ENCODE measurements at regions not wholly inside any gene's neighbourhood (a gene's known extent, or its start where the extent isn't known, plus 50 kb on each side); places are given as distances from the start of the nearest gene placed in this dataset.

DNA sequence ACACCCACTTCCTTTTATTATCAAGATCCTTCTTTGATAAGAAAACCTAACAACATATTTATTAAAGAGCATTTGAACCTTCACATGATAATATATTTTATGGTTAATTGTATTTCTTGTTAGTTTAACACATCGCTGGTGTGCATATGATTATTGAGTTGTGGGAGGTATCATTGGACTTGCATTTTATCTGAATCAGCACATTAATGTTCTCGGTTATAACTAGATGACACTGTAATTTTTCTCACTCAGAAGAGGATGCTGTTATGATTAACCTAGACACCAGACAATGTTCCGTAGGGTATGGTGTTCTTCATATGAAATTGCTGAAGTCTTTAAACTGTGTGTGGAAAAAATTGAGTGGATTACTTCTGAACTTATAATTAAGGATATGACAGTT lies 1188.3 kb upstream of the EPHA6 start:
- no peak for TF ChIP-seq CTCF (IDR thresholded peaks at IDR 0.05; ENCODE audit: low read depth, low read length)

GRCh38 chr3:95627293-95627692 lies 1187.1 kb upstream of the EPHA6 start:
- TF ChIP-seq CTCF (IDR thresholded peaks at IDR 0.05; ENCODE audit: low read depth, low read length) = no peak

More for the DNA sequence above, 1188.3 kb upstream of the EPHA6 start:
- DNase-seq (ENCODE audit: extremely low read depth, low read depth) = no peak

GRCh38 chr3:95627697-95628096 lies 1186.7 kb upstream of the EPHA6 start:
- DNase-seq (ENCODE audit: extremely low read depth, low read depth) = no peak
- TF ChIP-seq CTCF (IDR thresholded peaks at IDR 0.05; ENCODE audit: low read depth, low read length) = no peak

More at GRCh38 chr3:95627293-95627692, 1187.1 kb upstream of the EPHA6 start:
- DNase-seq (ENCODE audit: extremely low read depth, low read depth) = no peak

GRCh38 chr3:95629802-95630201 lies 1184.6 kb upstream of the EPHA6 start:
- DNase-seq (ENCODE audit: extremely low read depth, low read depth) = no peak
- TF ChIP-seq CTCF (IDR thresholded peaks at IDR 0.05; ENCODE audit: low read depth, low read length) = no peak

GRCh38 chr3:95645291-95645690 lies 1169.1 kb upstream of the EPHA6 start:
- no peak for DNase-seq (ENCODE audit: extremely low read depth, low read depth)
- TF ChIP-seq CTCF (IDR thresholded peaks at IDR 0.05; ENCODE audit: low read depth, low read length) = no peak

DNA sequence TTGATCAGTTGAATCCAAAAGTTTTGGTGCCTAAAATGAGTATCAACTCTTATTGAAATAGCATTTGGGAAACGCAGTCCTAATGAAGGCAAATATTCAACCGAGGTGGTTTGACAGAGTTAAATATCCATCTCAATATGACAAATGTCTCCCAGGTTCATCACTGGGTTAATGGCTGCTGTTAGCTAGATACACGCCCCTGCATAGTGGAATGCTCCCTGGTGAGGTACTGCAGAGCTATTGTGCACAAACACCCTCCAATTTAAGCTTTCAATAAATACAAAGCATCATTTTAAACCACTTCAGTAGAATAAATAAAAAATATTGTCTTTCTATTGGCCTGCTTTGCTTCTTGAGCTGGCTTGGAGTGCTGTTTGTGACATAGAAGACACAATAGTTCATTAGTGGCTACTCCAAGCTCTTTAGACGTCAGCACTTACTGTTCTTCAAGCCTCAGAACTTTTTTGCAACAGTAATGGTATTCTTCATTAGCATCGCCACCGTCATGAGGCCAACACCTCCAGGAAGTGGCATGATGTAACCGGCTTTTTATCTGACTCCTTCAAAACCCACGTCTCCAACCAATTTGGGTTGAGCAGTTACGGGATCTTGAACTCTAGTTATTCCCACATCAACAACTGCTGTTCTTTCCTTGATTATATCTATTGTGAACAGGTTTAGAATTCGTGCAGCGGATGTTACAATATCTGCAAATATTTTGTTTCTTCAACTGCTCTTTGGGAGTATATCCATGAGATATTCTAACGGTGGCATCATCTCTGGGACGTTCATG lies 1159.6 kb upstream of the EPHA6 start:
- TF ChIP-seq CTCF (IDR thresholded peaks at IDR 0.05; ENCODE audit: low read depth, low read length) = no peak
- no peak for DNase-seq (ENCODE audit: extremely low read depth, low read depth)

- DNase-seq (ENCODE audit: extremely low read depth, low read depth) = no peak
- no peak for TF ChIP-seq CTCF (IDR thresholded peaks at IDR 0.05; ENCODE audit: low read depth, low read length)
Observed at GRCh38 chr3:95655363-95655986, 1158.9 kb upstream of the EPHA6 start.

Measured in AG09319 (cell line).